ENCODE measurements at regions not wholly inside any gene's neighbourhood (a gene's known extent, or its start where the extent isn't known, plus 50 kb on each side); places are given as distances from the start of the nearest gene placed in this dataset.

DNA sequence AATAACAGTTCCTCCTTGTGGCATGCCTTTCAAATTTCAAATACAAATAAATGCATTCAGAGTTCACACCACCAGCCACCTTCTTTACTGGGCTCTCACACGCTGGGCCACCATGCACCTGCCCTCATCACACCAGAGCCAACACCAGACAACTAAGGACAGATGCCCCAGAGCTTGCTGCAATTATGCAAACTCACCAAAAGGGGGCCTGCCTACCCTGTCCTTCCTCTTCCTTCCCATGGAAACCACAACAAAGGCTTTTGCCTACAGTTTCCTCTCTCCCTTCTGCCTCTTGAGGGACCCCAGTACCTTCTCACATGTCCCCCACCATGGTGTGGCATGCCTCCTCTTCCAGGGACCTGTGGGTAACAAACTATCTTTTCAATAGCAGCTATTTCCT is 1333.9 kb upstream of the TENM3 start:
- Mint-ChIP-seq H3K27me3 (ENCODE audit: low read depth in 3 of 3) (peaks cover 0 to 2% (median 0%) of the 10 kb centered on the region in 3 donors), H3K4me1 (no peaks in the 10 kb centered on the region), H3K4me3 (no peak overlapping the region), H3K36me3 (no peaks in the 10 kb centered on the region), H3K27ac (no peak overlapping the region), H3K9me3 (peaks cover 0 to 34% (median 12%) of the 10 kb centered on the region in 6 donors)
- DNase-seq = no peak

DNA sequence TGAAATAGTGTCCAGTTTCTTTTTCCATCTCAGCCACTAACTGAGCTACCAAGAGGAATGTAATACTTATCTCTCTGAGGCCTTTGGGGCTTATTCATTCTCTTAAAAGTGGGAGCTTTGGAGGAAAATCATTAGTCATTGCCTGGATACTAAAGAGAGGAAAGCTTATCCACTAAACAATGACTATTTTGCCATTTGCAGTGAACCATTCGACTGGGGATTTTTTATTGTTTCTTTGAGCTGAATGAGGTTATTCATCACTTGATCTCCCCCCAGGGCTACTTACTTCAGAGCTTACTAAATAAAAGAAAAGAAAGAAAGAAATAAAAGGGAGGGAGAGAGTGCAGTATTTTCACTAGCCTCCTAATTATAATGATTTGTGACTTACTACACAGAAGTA is 1329.5 kb upstream of the TENM3 start:
- Mint-ChIP-seq H3K4me1 (no peaks in the 10 kb centered on the region), H3K27me3 (ENCODE audit: low read depth in 3 of 3) (peaks cover 0 to 2% (median 0%) of the 10 kb centered on the region in 3 donors), H3K9me3 (peaks cover 2 to 28% (median 11%) of the 10 kb centered on the region in 6 donors), H3K36me3 (no peaks in the 10 kb centered on the region), H3K4me3 (no peak overlapping the region), H3K27ac (no peak overlapping the region)
- DNase-seq = no peak

DNA sequence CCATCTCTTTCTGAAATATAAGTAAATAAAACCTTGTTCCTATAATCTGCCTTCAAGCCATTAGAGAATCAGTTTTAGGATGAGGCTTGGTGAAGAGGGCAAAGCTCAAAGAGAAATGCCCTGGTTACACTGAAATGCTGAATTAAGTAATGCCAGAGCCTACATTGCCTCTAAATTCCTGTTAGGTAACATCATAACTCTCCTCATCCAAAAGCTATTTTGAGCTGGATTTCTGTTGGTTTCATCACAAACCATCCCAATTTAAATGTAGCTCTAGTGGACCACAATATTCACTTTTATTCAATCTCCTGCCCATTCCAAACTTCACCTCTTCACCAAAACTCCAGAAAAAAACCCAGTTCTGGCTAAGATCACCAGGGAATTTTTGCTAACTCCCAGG is 1319.7 kb upstream of the TENM3 start:
- no peaks in the 10 kb centered on the region for H3K4me1 Mint-ChIP-seq
- no peaks in the 10 kb centered on the region for H3K27me3 Mint-ChIP-seq (ENCODE audit: low read depth in 3 of 3)
- DNase-seq = no peak
- no peak overlapping the region for H3K27ac Mint-ChIP-seq
- H3K36me3 Mint-ChIP-seq = no peaks in the 10 kb centered on the region
- peaks cover 3 to 31% (median 8%) of the 10 kb centered on the region in 6 donors for H3K9me3 Mint-ChIP-seq
- H3K4me3 Mint-ChIP-seq = no peak overlapping the region

DNA sequence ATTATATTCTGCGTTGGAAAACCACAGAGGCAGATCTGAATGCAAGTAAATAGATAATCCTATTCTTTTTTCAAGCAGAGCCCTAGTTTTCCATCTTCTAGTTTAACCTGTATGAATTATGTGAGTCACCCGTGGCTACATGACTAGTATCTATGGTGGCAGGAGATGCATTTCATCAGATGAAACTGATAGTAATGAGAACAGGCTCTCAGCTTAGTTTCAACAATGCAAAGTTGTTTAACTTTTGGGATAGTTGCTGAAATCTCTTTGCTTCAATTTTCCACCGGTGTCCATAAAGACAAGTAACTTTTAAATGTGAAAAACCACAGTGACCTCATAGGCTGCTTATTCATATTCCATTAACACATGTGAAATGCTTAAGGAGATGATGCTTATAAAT is 1317.4 kb upstream of the TENM3 start:
- no peak for DNase-seq
- Mint-ChIP-seq H3K27me3 (ENCODE audit: low read depth in 3 of 3) (no peaks in the 10 kb centered on the region), H3K27ac (no peak overlapping the region), H3K9me3 (peaks cover 3 to 23% (median 6%) of the 10 kb centered on the region in 6 donors), H3K36me3 (no peaks in the 10 kb centered on the region), H3K4me1 (no peaks in the 10 kb centered on the region), H3K4me3 (no peak overlapping the region)

DNA sequence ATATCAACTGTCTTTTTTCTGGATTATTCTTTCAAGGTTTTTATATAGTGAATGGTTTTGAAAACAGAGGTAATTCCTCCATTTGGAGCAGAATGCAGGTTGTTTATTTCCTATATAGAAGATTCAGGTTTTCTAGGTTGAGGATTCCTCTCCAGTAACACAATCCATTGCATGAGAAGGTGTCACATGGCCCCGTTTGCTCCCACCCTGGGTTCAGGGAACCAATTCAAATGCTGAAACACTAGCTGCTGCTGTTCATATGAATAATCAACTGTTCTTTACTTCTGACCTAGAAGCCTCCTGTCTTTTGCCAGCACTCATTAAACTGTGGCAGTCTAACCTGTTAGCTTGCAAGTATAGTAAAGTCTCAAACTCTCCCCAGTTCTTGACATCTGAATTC is 1316.9 kb upstream of the TENM3 start:
- Mint-ChIP-seq H3K9me3 (peaks cover 0 to 21% (median 5%) of the 10 kb centered on the region in 6 donors), H3K4me3 (no peak overlapping the region), H3K27ac (no peak overlapping the region), H3K36me3 (no peaks in the 10 kb centered on the region), H3K4me1 (no peaks in the 10 kb centered on the region), H3K27me3 (ENCODE audit: low read depth in 3 of 3) (no peaks in the 10 kb centered on the region)
- DNase-seq = no peak

DNA sequence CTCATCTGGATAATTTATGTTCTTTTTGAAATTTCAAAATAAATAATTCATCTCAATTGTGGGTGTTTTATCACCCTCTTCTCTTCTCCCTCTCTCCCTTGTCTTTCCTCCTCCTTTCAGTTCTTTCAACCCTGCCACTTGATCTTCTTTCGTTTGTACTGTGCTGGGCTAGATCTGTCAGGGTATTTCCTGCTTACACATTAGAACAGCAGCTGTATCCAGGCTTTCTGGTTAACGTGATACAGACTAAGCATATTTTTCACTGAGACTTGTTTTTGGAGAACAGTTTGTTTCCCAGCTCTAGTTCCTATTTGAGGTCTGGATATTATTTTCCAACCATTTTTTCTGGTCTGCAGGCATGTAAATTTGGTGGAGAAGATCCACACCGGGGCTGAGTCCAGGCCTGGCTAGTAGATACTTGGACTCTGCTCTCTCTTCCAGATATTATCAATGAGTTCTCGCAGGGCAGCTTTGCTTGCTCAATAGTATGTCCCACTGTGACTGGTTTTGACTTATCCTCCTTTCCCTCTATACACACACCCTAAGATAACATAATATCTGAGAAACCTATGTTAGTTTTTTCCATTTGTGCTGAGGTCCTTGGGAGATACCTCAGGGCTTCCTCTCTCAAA is 1310.7 kb upstream of the TENM3 start:
- no peaks in the 10 kb centered on the region for H3K4me1 Mint-ChIP-seq

DNA sequence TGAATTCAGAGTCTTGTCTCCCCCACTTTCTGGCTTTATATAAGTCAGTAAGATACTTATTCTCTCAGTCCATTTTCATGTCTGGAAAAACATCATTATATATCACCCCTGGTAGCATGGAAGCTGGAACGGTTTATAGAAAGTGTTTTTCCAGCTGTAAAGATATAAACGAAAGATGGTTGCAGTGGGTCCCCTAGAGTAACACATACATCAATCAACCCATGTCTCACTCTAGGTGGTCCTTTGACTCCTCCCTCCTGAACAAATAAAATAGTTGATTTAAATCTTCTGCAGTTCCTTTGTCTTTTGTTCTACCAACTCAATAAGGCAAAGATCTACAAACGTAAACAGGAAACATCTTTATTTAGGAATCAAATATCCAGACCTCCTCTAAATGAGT is 1306.1 kb upstream of the TENM3 start:
- Mint-ChIP-seq H3K4me1 (no peaks in the 10 kb centered on the region), H3K36me3 (no peaks in the 10 kb centered on the region), H3K4me3 (no peak overlapping the region), H3K27me3 (ENCODE audit: low read depth in 3 of 3) (peaks cover 0 to 1% (median 0%) of the 10 kb centered on the region in 3 donors), H3K27ac (no peak overlapping the region), H3K9me3 (peaks cover 10 to 32% (median 20%) of the 10 kb centered on the region in 6 donors)
- no peak for DNase-seq

More for the DNA sequence above, 1310.7 kb upstream of the TENM3 start:
- Mint-ChIP-seq H3K27me3 (ENCODE audit: low read depth in 3 of 3) (peaks cover 0 to 1% (median 0%) of the 10 kb centered on the region in 3 donors), H3K4me3 (no peak overlapping the region), H3K36me3 (no peaks in the 10 kb centered on the region), H3K9me3 (peaks cover 11 to 37% (median 22%) of the 10 kb centered on the region in 6 donors), H3K27ac (no peak overlapping the region)
- DNase-seq = no peak

DNA sequence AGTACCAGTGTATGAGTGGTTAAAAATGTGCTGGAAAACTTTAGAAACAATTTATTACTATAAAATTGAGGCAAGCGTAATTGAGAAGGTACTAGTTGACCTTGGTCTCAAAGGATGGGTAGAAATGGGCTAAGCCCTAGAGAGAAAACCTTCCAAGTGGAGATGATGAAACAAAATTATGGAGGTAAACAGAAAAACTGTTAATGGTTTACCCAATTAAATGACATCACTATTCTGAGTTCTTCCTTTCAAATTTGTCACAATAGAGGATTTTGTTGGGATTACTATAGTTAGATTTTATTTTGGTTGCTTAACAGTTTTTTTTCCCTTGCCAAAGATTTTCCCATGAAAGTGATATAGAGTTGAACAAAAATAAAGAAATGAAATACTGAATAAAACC is 1302.5 kb upstream of the TENM3 start:
- Mint-ChIP-seq H3K9me3 (peaks cover 0 to 17% (median 10%) of the 10 kb centered on the region in 6 donors), H3K27me3 (ENCODE audit: low read depth in 3 of 3) (peaks cover 0 to 1% (median 0%) of the 10 kb centered on the region in 3 donors), H3K4me1 (no peaks in the 10 kb centered on the region), H3K27ac (no peak overlapping the region), H3K36me3 (no peaks in the 10 kb centered on the region), H3K4me3 (no peak overlapping the region)
- DNase-seq = no peak

DNA sequence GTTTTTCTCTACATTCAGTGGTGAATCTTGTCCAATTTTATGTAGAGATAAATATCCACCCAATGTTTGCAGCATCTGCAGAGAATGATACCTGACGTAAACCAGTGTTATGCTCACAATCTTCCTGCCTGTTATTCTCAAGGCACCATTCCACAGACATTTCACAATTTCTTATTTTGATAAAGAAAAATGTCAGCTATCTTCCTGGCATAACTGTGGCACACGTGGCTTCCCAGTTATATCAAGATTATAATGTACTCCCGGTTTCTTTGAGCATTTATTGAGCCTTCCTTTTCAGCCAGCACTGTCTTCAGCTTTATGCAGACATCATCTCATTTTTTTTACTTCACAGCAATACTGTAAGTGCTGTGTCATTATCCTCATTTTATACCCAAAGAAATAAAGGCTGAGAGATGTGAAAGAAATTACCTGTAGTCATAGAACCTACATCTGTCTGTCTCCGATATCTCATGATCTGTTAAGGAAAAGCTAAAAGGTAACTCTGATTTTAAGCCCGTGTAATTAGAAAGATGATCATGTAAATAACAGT is 1300.8 kb upstream of the TENM3 start:
- Mint-ChIP-seq H3K27me3 (ENCODE audit: low read depth in 3 of 3) (no peaks in the 10 kb centered on the region), H3K27ac (no peak overlapping the region), H3K9me3 (peaks cover 0 to 21% (median 12%) of the 10 kb centered on the region in 6 donors), H3K4me3 (no peak overlapping the region), H3K4me1 (no peaks in the 10 kb centered on the region), H3K36me3 (no peaks in the 10 kb centered on the region)
- no peak for DNase-seq

DNA sequence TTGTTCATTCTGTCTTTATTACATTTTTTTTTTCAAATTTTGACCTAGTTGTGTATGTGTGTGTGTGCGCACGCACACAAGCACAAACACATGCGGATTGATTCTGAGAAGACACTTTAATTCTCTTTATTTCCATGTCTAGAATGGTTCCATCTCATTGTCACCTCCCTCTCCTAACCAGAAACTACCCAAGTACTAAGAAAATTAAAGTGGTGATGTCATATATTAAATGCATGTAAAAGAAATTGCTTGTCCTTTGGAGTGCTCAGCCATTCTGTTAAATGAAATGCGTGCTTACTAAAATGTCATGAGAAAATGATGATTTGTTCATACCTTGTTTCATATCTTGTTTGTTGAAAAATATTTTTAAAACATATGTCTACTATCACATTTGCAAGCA is 1297.0 kb upstream of the TENM3 start:
- Mint-ChIP-seq H3K27ac (no peak overlapping the region), H3K27me3 (ENCODE audit: low read depth in 3 of 3) (no peaks in the 10 kb centered on the region), H3K36me3 (no peaks in the 10 kb centered on the region), H3K4me3 (no peak overlapping the region), H3K9me3 (peaks cover 6 to 30% (median 21%) of the 10 kb centered on the region in 6 donors), H3K4me1 (no peaks in the 10 kb centered on the region)
- no peak for DNase-seq

DNA sequence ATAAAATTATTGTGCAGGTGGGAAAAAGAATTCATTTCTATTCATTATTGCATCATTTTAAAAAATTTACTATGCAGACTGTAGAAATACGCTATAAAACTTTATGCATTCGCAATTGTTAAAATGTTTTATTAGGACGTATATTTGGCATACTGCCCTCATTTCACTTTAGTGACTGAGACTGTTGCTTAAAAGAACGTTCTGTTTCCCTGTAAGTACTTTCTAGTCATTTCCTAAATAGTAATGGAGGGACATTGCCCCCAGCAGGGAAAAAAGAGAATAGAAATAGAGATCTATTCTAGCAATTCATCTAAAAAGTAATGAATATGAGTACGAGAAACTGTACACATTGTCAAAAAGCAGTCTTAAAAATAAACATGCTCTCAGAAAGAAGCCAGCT is 1295.8 kb upstream of the TENM3 start:
- no peaks in the 10 kb centered on the region for H3K27me3 Mint-ChIP-seq (ENCODE audit: low read depth in 3 of 3)
- no peaks in the 10 kb centered on the region for H3K4me1 Mint-ChIP-seq
- H3K9me3 Mint-ChIP-seq = peaks cover 6 to 29% (median 20%) of the 10 kb centered on the region in 6 donors
- no peaks in the 10 kb centered on the region for H3K36me3 Mint-ChIP-seq
- H3K27ac Mint-ChIP-seq = no peak overlapping the region
- H3K4me3 Mint-ChIP-seq = no peak overlapping the region
- no peak for DNase-seq

DNA sequence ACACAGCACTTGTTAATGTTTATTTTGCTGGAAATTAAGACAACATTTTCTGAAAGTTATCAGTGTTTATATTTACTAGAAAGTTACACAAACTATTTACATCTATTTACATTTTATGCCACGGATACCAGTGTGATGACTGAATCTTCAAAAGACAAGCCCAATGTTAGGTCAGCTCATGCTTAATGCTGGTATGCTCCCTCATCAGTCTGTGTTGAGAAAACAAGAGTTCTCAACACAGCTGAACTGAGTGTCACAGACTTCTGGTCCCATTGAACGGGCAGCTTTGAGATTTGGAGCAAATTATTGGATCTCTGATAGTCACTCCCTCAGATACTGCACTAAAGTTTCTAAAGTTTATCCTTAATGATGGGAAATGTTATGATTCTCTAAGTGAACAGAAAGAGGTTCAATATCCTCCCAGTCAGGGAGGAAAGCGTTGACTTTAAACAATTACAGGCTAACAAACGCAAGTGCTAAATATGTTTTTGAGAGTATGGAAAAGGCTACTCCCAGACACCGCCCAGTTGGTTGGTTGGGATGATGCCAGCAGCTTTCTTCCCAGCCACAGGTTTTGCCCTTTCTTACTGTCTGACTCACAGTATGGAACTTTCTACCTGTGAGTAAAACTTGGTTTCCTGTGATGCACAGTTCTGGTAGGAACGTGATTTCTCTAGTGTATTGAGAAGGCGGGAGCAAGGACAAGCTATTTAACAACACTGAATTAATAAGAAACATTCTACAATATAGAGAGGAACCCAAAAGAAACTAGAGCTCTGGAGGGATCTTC is 1293.6 kb upstream of the TENM3 start:
- DNase-seq = no peak
- peaks cover 6 to 35% (median 17%) of the 10 kb centered on the region in 6 donors for H3K9me3 Mint-ChIP-seq
- no peaks in the 10 kb centered on the region for H3K36me3 Mint-ChIP-seq
- no peak overlapping the region for H3K27ac Mint-ChIP-seq
- H3K4me1 Mint-ChIP-seq = no peaks in the 10 kb centered on the region
- no peak overlapping the region for H3K4me3 Mint-ChIP-seq
- no peaks in the 10 kb centered on the region for H3K27me3 Mint-ChIP-seq (ENCODE audit: low read depth in 3 of 3)

DNA sequence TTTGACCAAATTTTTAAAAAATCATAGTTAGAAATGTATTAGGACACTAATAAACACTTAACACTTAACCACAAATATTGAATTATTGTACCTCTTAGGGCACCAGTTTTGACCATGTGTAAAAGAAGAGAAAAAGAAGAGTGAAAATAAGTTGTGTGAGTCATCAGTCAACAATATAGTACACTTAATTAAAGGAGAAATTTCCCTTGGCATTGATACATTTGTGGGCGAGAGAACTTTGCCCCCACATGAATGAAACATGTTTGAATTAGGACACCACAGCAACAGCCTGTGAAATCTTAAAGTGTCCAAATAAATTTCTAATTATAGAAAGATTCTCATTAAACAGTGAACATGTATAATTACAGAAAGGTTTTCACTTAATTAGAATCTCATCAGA is 1292.8 kb upstream of the TENM3 start:
- peaks cover 6 to 35% (median 17%) of the 10 kb centered on the region in 6 donors for H3K9me3 Mint-ChIP-seq

DNA sequence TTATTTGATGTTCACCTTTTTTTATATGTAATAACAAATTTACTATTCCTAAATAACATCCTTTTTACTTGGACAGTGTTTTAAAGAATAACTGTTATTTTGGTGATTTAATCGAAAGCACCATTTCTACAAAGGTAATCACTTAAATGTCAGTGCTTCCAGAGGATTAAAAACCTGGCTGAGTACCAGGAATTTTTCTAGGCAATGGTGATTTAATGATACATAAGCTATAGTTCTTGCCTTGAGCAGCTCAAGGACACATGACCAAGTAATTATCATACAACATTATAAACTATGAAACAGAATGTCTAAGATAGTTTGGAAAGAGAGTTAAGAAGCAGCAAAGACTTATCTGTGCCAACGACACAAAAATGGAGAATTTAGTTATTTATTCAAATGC is 1291.9 kb upstream of the TENM3 start:
- DNase-seq = no peak
- Mint-ChIP-seq H3K27ac (no peak overlapping the region), H3K27me3 (ENCODE audit: low read depth in 3 of 3) (no peaks in the 10 kb centered on the region), H3K4me3 (no peak overlapping the region), H3K36me3 (no peaks in the 10 kb centered on the region), H3K4me1 (no peaks in the 10 kb centered on the region), H3K9me3 (peaks cover 6 to 30% (median 14%) of the 10 kb centered on the region in 6 donors)

More for the DNA sequence above, 1292.8 kb upstream of the TENM3 start:
- H3K27ac Mint-ChIP-seq = no peak overlapping the region
- DNase-seq = no peak
- H3K27me3 Mint-ChIP-seq (ENCODE audit: low read depth in 3 of 3) = no peaks in the 10 kb centered on the region
- H3K4me1 Mint-ChIP-seq = no peaks in the 10 kb centered on the region
- H3K36me3 Mint-ChIP-seq = no peaks in the 10 kb centered on the region
- H3K4me3 Mint-ChIP-seq = no peak overlapping the region

Data from immature natural killer cell (primary cell).